KBM-7 (cell line): ENCODE measurements at regions not wholly inside any gene's neighbourhood (a gene's known extent, or its start where the extent isn't known, plus 50 kb on each side); places are given as distances from the start of the nearest gene placed in this dataset.

ENCODE experiments used
- DNase-seq: peaks from one replicate; pipeline ENCODE4 v3.0.0-alpha.2; 2015
- in situ Hi-C: fragments of 300-500 bp; cut with MboI; formaldehyde crosslinking; loops from 2 replicates; pipeline ENCODE4 v1.14.3; 2020; ENCODE audit warnings: low sequenced_read_pairs, low pct_unique_long_range_greater_than_20kb, mixed read lengths

GRCh38 chr2:193929131-193929530 is 1727.9 kb upstream of the SLC39A10 start:
- DNase-seq, result no peak
- in situ Hi-C loops, result no loop called here

GRCh38 chr2:193907561-193907960 is 1712.8 kb upstream of the TMEFF2 start:
- DNase-seq, result peak; percentile 85
- in situ Hi-C loops, result no loop called here

- DNase-seq, result no peak
- in situ Hi-C loops, result no loop called here
Observed at GRCh38 chr2:193900292-193900691, 1705.6 kb upstream of the TMEFF2 start.

- DNase-seq, result peak; percentile 16
- in situ Hi-C loops, result no loop called here
Observed at GRCh38 chr2:193895226-193895625, 1700.5 kb upstream of the TMEFF2 start.

- in situ Hi-C loops, result no loop called here
- DNase-seq, result peak; percentile 7
Observed at GRCh38 chr2:193894081-193894480, 1699.3 kb upstream of the TMEFF2 start.

GRCh38 chr2:193891023-193891422 is 1696.3 kb upstream of the TMEFF2 start:
- DNase-seq, result peak; percentile 4

GRCh38 chr2:193885419-193885818 is 1690.7 kb upstream of the TMEFF2 start:
- in situ Hi-C loops, result no loop called here
- no peak for DNase-seq

More at GRCh38 chr2:193891023-193891422, 1696.3 kb upstream of the TMEFF2 start:
- in situ Hi-C loops, result no loop called here

- no peak for DNase-seq
- in situ Hi-C loops, result no loop called here
Observed at GRCh38 chr2:193883820-193884219, 1689.1 kb upstream of the TMEFF2 start.

- DNase-seq, result no peak
- in situ Hi-C loops, result no loop called here
Observed at GRCh38 chr2:193876980-193877379, 1682.2 kb upstream of the TMEFF2 start.

- in situ Hi-C loops, result no loop called here
- DNase-seq, result no peak
Observed at GRCh38 chr2:193869564-193869963, 1674.8 kb upstream of the TMEFF2 start.

- DNase-seq, result no peak
- in situ Hi-C loops, result no loop called here
Observed at GRCh38 chr2:193868833-193869232, 1674.1 kb upstream of the TMEFF2 start.

GRCh38 chr2:193868132-193868531 is 1673.4 kb upstream of the TMEFF2 start:
- no peak for DNase-seq
- in situ Hi-C loops, result no loop called here

GRCh38 chr2:193867454-193867853 is 1672.7 kb upstream of the TMEFF2 start:
- DNase-seq, result no peak
- in situ Hi-C loops, result no loop called here

GRCh38 chr2:193861557-193861956 is 1666.8 kb upstream of the TMEFF2 start:
- DNase-seq, result no peak
- in situ Hi-C loops, result no loop called here

GRCh38 chr2:193847991-193848390 is 1653.3 kb upstream of the TMEFF2 start:
- DNase-seq, result no peak
- in situ Hi-C loops, result no loop called here

- no peak for DNase-seq
- in situ Hi-C loops, result no loop called here
Observed at GRCh38 chr2:193847130-193847529, 1652.4 kb upstream of the TMEFF2 start.

- DNase-seq, result no peak
- in situ Hi-C loops, result no loop called here
Observed at GRCh38 chr2:193845604-193846003, 1650.9 kb upstream of the TMEFF2 start.

GRCh38 chr2:193843675-193844074 is 1648.9 kb upstream of the TMEFF2 start:
- no peak for DNase-seq
- in situ Hi-C loops, result no loop called here

- in situ Hi-C loops, result no loop called here
- DNase-seq, result no peak
Observed at GRCh38 chr2:193841384-193842150, 1646.8 kb upstream of the TMEFF2 start.

- in situ Hi-C loops, result no loop called here
- no peak for DNase-seq
Observed at GRCh38 chr2:193837111-193837738, 1642.5 kb upstream of the TMEFF2 start.
